PC-3 (cell line): ENCODE measurements at regions not wholly inside any gene's neighbourhood (a gene's known extent, or its start where the extent isn't known, plus 50 kb on each side); places are given as distances from the start of the nearest gene placed in this dataset.
A peak's percentile ranks its signal among the peaks of the same experiment; 100 is the strongest.

Experiments used
- ATAC-seq: fragments of 200-7000 bp; cut with Tn5 transposase; 2 replicates; pipeline ENCODE4 v1.9.1; 2020; ENCODE audit warnings: mild to moderate bottlenecking, moderate library complexity
- BruUV-seq: library from RNA; stranded (reverse); fragments of 400-500 nt; replicated peaks from 2 replicates; lab custom pipeline; 2021; lab: Mats Ljungman, UMichigan
- CTCF ChIA-PET: fragments of 300-600 bp; sonication (Branson Sonifier 250); formaldehyde crosslinking; loops from one replicate; lab custom pipeline; 2022; ENCODE audit warnings: antibody characterized with exemption; lab: Charles Lee
- POLR2A ChIA-PET: fragments of 300-600 bp; sonication (Branson Sonifier 250); formaldehyde crosslinking; loops from one replicate; lab custom pipeline; 2022; ENCODE audit warnings: antibody characterized with exemption; ENCODE audit not compliant: unreplicated experiment; lab: Charles Lee
- DNase-seq: peaks from one replicate; pipeline ENCODE4 v3.0.0-alpha.2; 2015
- H2AFZ ChIP-seq: fragments of 300-600 bp; sonication (generic); 2 replicates; pipeline ENCODE4 v1.6.0; 2016; ENCODE audit warnings: antibody characterized with exemption, low read length
- H3F3A ChIP-seq: fragments of 300-600 bp; sonication (generic); one replicate; pipeline ENCODE4 v1.6.0; 2017; ENCODE audit warnings: antibody characterized with exemption, low read length, control low read depth, mild to moderate bottlenecking; ENCODE audit not compliant: unreplicated experiment
- H3K27ac ChIP-seq: fragments of 300-600 bp; sonication (generic); 2 replicates; pipeline ENCODE4 v1.5.1; 2016; ENCODE audit warnings: mild to moderate bottlenecking, low read length
- H3K27me3 ChIP-seq: fragments of 300-600 bp; sonication (generic); 2 replicates; pipeline ENCODE4 v1.6.1; 2016; ENCODE audit warnings: low read length, mixed read lengths
- H3K36me3 ChIP-seq: fragments of 300-600 bp; sonication (generic); 2 replicates; pipeline ENCODE4 v1.6.1; 2016; ENCODE audit warnings: low read depth, mixed run types, low read length, mixed read lengths
- H3K4me1 ChIP-seq: fragments of 300-600 bp; sonication (generic); 2 replicates; pipeline ENCODE4 v1.5.1; 2016; ENCODE audit warnings: low read length; ENCODE audit not compliant: insufficient read depth
- H3K4me2 ChIP-seq: fragments of 300-600 bp; sonication (generic); 2 replicates; pipeline ENCODE4 v1.6.0; 2016; ENCODE audit warnings: low read length
- H3K4me3 ChIP-seq: fragments of 300-600 bp; sonication (generic); 2 replicates; pipeline ENCODE4 v1.5.1; 2016; ENCODE audit warnings: mild to moderate bottlenecking, low read length, mixed read lengths
- H3K79me2 ChIP-seq: fragments of 300-600 bp; sonication (generic); 2 replicates; pipeline ENCODE4 v1.6.1; 2017; ENCODE audit warnings: low read length, mixed read lengths
- H3K9ac ChIP-seq: fragments of 300-600 bp; sonication (generic); 2 replicates; pipeline ENCODE4 v1.6.0; 2016; ENCODE audit warnings: mild to moderate bottlenecking, low read length
- H3K9me2 ChIP-seq: fragments of 300-600 bp; sonication (generic); replicated peaks from 2 replicates; pipeline ENCODE4 v1.6.1; 2016; ENCODE audit warnings: mixed run types, low read length, mixed read lengths
- H3K9me3 ChIP-seq: fragments of 300-600 bp; sonication (generic); 2 replicates; pipeline ENCODE4 v1.6.1; 2016; ENCODE audit warnings: low read length, mixed read lengths
- H4K20me1 ChIP-seq: fragments of 300-600 bp; sonication (generic); 2 replicates; pipeline ENCODE4 v1.6.1; 2016; ENCODE audit warnings: low read length, mixed read lengths
- EZH2 ChIP-seq: fragments of 300-600 bp; sonication (generic); IDR thresholded peaks from one replicate; pipeline ENCODE4 v1.6.1; 2017; ENCODE audit warnings: antibody characterized with exemption, mild to moderate bottlenecking, low read length; ENCODE audit not compliant: unreplicated experiment
- EZH2phosphoT487 ChIP-seq: fragments of 300-600 bp; sonication (generic); IDR thresholded peaks from 2 replicates; pipeline ENCODE4 v1.6.1; 2018; ENCODE audit warnings: mild to moderate bottlenecking, antibody characterized with exemption, low read length, borderline replicate concordance
- intact Hi-C: fragments of 100-400 bp; cut with micrococcal nuclease; formaldehyde crosslinking; loops from 2 replicates; pipeline ENCODE4 v1.9.0; 2023
- TF ChIP-seq, protein P1 (sequence below): fragments of 300-600 bp; sonication (generic); conservative IDR thresholded peaks from 2 replicates; pipeline ENCODE4 v1.5.1; 2017; ENCODE audit warnings: antibody characterized with exemption, low read depth, mild to moderate bottlenecking, low read length

GRCh38 chr15:62854420-62855084, 188.0 kb upstream of the TPM1 start:
- Histone ChIP-seq H3F3A (peaks cover 7% of the 10 kb centered on the region), H3K4me2 (no peak overlapping the region), H4K20me1 (no peaks in the 10 kb centered on the region), H3K9ac (no peak overlapping the region), H3K9me3 (no peaks in the 10 kb centered on the region), H2AFZ (no peak overlapping the region), H3K4me1 (peaks cover 58% of the 10 kb centered on the region), H3K9me2 (no peaks in the 10 kb centered on the region), H3K36me3 (no peaks in the 10 kb centered on the region), H3K27me3 (no peaks in the 10 kb centered on the region), H3K27ac (peak overlapping the region; percentile 60), H3K79me2 (no peaks in the 10 kb centered on the region), H3K4me3 (no peak overlapping the region)
- TF ChIP-seq EZH2 (no peak), EZH2phosphoT487 (no peak)
- TF ChIP-seq, protein P1, sequence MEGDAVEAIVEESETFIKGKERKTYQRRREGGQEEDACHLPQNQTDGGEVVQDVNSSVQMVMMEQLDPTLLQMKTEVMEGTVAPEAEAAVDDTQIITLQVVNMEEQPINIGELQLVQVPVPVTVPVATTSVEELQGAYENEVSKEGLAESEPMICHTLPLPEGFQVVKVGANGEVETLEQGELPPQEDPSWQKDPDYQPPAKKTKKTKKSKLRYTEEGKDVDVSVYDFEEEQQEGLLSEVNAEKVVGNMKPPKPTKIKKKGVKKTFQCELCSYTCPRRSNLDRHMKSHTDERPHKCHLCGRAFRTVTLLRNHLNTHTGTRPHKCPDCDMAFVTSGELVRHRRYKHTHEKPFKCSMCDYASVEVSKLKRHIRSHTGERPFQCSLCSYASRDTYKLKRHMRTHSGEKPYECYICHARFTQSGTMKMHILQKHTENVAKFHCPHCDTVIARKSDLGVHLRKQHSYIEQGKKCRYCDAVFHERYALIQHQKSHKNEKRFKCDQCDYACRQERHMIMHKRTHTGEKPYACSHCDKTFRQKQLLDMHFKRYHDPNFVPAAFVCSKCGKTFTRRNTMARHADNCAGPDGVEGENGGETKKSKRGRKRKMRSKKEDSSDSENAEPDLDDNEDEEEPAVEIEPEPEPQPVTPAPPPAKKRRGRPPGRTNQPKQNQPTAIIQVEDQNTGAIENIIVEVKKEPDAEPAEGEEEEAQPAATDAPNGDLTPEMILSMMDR: no peak
- DNase-seq (no peak), ATAC-seq (no peak)
- ChIA-PET POLR2A (no interaction called here), CTCF (no interaction called here)
- intact Hi-C loops: loop anchor here (5.0 kb wide), 1 partner anchor 193 kb away; no protein-coding TSS in a partner anchor
- no TSS peak for BruUV-seq

DNA sequence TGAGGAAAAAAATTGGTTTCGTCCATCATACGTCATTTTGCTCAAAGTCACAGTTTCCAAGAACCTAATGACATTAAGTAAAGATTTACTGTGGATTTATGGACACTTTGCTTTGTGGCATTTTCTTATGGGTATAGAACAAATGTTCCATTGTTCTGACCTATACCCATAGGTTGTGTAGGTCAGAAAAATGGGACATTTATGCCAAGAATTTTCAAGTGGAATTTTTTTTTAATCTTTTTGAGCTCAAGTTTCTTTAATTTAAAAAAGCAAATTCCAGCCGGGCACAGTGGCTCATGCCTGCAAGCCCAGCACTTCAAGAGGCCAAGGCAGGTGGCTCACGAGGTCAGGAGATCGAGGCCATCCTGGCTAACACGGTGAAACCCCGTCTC, 187.5 kb upstream of the TPM1 start:
- no peak for TF ChIP-seq EZH2phosphoT487
- TF ChIP-seq, protein P1: no peak
- no peak for TF ChIP-seq EZH2
- Histone ChIP-seq H2AFZ (no peak overlapping the region), H3K79me2 (no peaks in the 10 kb centered on the region), H3F3A (peaks cover 7% of the 10 kb centered on the region), H4K20me1 (no peaks in the 10 kb centered on the region), H3K4me2 (no peak overlapping the region), H3K27ac (no peak overlapping the region), H3K9me2 (no peaks in the 10 kb centered on the region), H3K36me3 (no peaks in the 10 kb centered on the region), H3K4me3 (no peak overlapping the region), H3K4me1 (peaks cover 58% of the 10 kb centered on the region), H3K27me3 (no peaks in the 10 kb centered on the region), H3K9me3 (no peaks in the 10 kb centered on the region), H3K9ac (no peak overlapping the region)
- ChIA-PET POLR2A (no interaction called here), CTCF (no interaction called here)
- no peak for DNase-seq
- BruUV-seq: no TSS peak
- intact Hi-C loops: loop anchor here (5.0 kb wide), 1 partner anchor 192 kb away; no protein-coding TSS in a partner anchor
- no peak for ATAC-seq
